ENCODE measurements at regions not wholly inside any gene's neighbourhood (a gene's known extent, or its start where the extent isn't known, plus 50 kb on each side); places are given as distances from the start of the nearest gene placed in this dataset.

DNA sequence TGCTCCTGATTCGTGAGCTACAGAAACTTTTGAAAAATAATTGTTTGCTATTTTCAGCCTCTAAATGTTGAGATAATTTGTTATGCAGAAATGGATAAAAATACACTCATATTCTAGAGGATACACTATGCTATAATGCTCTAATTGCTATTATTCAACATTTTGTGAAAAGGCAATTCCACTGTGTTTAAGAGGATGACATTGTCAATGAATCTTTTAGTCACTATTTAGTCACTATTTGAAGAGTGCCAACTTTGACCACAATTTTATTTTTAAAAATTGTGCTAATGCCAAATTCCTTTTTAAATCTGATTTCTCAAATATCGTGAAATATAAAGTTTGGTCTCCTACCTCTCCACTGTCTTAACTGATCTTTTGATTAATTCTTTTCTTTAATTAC is 604.9 kb upstream of the KCNMB2 start:
- no peak for DNase-seq

DNA sequence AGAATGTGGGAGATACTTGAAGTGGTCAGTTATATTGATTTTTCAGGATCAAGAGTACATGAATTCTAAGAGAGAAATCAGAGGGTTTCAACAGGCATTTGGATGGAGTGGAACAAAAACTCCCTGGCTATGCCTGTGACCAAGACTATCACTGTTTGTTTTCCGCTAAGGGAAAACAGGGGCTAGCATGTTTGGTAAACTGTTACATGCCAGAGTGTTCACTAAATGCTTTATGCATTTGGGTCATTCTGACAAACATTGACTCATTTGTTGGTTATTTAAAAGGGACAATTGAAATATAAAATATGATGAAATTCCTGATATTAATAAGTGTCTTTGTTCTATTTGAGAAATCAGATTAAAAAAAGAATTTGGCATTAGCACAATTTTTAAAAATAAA is 603.9 kb upstream of the KCNMB2 start:
- DNase-seq, result no peak

DNA sequence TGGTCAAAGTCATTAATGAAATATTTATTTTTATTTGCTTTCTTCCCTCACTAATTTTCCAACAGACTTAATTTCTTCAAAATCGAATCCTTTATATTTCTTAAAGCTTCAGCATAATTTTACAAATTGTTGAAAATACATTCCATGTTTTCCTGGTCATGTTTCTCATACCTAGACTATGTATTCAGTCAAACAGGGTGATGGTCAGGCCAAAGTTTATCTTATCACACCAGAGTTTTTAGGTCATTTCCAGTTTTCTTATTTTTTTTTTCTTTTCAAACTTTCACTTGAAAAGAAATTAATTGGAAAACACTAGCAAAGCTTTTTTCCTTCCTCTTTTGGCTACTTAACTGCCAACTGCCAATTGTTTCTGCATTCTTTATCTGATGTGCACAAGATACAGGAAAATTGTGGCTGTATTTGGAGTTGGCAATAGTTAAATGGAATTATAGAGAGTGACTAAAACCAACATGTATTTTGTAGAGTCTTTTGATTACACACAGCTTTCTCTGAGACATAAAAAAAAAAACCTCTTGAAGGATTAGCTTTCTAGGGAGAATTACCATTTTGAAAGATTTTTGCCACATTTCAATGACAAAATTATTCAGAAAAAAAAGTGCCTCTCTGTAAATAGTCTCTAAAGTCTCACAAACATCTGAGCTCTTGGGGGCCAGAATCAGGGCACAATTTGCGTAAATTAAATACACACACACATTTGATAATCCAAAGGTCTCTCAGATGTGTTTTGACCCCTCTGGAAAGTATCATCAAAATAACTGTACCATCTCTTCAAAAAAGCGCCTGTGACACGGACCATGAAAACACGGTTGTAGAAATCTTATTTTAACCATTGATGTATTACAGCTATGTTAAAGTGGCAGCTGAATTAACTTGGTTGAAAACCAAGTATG is 603.2 kb upstream of the KCNMB2 start:
- DNase-seq, result no peak

DNA sequence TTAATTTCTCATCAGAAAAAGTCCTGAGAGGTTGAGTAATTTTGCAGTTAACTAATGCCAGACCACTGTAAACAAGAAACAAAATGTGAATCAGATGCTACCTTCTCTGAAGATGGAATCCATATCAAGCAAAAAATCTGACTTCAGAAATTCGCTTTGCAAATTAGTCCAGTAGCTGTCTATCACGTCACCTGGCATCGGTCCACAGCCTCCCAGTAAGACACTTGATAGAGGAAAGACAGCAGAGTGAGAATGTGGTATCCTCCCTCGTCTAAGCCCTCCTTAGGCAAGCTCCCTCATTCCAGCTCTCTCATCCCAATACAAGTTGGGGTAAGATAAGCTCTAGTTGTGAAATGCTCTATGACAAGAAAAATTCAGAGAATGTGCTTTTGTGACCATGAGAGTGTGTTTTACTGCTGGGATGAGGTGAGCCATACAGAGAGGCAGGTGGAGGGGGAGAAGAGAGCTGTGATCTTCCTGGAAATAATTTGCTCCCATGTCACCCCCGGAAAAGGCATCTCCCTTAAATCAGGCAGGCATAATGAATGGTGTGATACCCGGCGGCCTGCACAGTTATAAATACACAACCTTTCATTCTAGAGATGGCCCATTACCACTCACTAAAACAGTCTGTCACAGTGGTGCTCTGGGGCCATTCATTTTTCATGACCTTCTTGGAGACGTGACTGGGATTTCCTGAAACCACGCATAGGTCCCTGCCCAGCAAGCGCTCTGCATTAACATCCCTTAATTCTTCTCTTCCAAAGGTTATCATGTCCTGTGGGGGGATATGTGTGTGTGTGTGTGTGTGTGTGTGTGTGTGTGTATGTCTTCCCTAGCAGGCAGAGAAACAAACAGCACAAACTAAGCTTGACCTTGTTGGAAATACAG is 602.0 kb upstream of the KCNMB2 start:
- no peak for DNase-seq

DNA sequence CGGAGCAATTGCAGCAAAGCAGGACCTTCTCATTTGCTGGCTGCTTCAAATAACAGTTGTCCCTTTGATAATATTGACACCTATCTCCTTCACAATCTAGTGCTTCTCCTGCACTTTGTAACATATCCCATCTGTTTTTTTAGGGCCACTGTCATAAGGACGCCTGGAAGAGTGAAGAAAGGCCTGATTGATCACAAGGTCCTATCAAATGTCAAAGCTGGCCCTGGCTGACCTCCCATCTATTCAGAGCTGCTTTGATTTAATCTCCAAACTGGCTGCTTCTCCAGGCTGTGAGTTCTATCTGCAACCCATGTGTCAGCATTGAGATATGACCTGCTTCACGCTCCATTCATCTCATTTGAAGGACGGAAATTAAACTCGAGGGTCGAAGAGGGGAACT is 601.2 kb upstream of the KCNMB2 start:
- DNase-seq, result no peak

DNA sequence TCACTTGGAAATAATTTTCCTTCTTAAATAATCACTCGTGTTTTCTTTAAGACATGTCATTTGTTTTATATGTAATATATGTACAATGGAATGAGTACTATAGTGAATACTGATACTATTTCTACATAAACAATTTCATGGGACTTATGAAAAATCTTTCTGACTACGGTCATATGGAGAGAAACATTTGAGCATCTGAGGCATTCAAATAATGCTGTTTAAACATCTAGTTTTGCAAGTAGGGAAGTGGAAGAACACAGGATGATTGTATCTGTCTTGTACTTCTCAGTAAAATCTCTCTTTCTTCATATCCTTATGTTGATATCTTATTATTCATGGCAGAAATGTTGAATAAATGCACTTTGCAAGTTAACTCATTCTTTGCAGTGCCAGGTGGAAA is 599.5 kb upstream of the KCNMB2 start:
- DNase-seq, result no peak

DNA sequence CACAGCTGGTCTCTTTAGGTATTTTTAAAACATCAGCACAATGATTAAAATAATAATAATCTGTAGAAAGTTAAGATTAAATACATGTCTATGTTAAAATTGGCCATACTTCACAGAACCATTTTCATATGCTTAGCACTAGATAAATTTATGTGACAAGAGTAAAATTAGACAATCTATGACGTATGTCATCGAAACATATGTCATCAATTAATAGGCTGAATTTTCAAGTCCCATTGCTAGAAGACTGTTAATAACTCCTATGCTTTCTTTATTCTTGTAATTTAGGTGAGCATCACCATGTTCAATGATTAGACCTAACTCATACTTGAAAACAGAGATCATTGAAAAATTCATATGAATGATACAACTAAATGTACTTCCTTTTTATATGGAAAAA is 593.3 kb upstream of the KCNMB2 start:
- DNase-seq, result no peak

DNA sequence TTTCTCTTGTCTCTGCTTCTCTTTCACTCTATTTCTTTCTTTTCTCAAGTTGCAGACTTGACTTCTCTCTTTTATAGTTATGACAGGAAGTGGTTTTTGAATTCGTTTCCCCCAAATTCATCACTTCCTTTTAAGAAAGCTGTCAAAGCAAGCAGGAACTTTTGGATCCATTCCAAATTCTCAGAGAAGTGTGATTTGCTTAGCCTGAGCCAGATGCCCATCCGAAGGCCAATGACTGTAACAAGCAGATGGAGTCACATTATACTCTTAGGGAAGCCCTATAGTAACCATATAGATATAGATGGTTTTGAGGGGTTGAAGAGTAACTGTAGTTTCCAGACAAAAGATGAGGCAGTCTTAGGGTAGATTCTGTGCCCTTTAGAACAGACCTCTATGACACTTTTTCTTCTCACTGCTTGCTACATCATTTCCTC is 592.0 kb upstream of the KCNMB2 start:
- peak; percentile 77 for DNase-seq

DNA sequence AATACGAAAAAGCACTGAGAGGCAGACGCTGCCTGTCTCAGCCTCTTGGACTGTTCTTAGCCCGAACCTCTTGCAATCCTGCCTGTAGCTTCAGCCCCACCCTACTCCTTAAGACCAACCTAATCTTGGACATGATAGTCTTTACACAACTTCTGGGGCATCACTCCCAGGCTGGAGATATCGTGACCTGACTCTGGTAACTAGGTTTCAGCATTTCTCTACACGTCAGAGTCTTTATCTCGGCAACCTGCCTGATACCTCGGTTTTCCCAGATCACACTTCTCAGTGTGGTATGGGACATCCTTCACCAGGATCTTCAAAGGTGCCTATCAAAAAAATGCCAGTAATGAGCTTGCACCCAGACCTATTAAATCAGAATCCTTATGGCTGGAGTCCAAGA is 590.2 kb upstream of the KCNMB2 start:
- no peak for DNase-seq

DNA sequence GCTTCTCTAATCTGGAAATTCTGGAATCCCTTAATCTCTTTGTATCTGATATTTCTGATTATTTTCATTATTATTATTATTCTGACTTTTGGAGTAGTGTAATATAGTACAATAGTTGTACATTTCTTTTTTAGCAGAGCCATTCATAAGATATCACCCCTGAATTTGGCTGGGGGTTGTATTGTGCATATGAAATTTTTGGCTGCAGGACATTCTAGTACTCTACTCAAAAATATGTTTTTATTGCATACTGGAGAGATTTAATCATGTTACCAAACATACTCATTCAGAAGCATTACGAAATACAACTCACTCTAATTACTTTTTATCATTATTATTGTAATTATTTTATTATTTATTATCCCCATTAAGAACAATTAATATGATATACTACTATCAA is 589.7 kb upstream of the KCNMB2 start:
- DNase-seq, result no peak

DNA sequence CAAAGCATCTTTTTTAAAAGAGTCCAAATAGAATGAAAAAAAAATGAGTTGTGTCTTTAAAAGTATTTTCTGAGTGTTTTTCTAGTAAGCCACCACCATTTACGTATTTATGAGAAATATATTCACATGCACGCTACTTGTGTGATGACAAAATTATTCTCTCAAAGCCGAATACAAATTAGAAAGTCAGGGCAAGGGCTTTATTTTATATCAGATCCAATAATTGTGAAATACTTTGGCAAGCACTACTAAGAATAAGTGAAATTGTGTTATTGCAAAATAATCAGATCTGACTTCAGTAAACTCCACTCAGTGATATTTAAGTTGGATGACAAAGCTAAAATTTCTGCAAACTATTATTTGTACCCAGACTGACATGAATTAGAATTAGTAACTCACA is 589.3 kb upstream of the KCNMB2 start:
- DNase-seq, result peak; percentile 33

DNA sequence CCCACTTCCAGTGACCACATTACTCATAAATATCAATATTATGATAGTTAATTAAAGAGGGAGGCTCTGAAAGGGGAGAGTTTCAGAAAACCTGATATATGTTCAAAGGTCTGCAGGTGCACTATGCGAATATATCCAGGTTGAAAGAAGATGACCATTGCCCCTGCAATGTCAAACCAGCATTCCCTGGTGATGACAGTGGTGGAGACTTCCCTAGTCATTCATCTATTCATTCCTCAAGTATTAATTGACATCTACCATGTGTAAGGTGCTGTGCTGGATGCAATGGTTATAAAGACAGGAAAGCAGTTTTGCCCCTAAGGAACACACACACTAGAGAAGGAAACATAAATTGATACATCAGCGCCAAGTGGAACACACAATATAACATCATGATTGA is 588.3 kb upstream of the KCNMB2 start:
- DNase-seq, result no peak

DNA sequence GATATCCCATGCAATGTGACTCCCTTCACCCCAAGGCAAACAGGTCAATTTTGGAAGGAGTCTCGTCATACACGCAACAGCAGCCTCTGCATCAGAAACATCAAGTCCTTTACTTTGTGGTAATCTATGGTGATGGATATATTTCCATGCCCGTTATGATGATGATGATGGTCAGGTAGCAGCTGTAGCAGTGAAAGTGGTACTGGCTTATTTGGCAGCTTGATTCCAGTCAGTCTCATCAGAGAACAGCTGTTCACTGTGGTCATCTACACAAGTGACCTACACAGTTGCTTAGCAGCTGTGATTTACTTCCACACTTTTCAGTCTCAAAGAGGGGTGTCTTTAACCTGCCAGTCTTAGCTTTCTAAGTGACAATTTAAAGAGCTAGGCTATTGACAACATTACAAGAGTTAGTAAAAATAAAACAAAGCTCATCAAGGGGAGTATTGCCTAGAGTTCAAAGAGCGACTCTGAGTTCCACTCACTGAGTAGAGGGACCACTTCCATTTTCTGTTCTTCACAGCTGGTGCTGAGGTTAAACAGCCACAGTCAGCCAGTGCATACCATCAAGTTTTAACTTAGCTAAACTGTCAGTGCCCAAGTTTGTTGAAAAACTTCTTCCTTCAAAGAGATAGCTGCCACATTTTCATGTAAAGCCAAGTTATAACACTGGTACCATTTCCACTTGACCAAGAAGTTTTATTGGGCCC is 587.4 kb upstream of the KCNMB2 start:
- DNase-seq, result no peak

DNA sequence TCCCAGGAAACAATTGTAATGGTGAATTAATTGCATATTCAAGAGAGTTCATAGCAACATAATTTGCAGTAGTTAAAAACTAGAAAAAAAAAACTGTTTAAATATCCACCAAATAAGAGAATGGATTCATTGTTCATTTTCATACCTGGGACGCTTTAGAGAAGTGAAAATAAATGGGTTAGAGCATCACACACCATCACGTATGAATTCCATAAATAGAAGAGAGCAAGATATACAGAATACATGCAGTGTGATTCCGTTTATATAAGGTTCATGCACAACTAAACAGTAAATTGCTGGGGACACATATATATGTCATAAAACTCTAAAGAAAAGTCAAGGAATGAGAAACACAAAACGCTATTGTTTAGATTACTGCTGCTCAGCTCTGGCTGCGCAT is 577.0 kb upstream of the KCNMB2 start:
- DNase-seq, result no peak

DNA sequence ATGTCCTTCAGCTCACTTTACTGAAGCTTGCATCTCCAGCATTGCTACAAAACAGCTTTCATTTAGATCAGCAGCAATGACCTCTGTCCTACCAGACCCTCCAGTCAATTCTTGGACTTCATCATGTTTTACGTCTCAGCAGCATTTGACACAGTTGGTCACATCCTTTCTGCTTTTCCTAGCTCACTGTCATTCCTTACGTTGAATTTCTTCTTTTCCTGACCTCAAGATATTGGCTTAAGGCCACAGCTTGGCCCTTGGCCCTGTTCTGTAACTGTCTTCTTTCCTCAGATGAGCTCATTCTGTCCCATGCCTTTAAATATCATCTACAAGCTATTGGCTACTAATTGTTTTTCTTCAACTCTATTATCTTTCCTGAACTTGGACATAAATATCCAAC is 576.2 kb upstream of the KCNMB2 start:
- no peak for DNase-seq

DNA sequence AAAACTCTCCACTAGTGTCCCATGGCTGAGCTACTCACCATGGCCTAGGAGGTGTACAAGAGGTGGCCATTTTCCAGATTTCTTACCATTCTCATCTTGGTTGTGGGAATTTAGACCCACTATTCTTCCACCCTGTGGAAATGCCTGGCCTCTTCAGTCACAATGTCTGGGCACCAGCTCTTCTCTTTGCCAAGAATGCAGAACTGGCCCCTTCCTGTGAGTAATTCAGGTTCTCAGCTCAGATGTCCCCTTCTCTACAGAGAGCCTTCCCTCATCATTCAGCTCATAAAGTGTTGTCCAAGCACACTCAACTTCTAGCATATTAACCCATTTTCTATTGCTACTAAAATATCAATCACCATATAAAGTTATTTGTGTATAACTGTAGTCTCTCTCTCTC is 575.5 kb upstream of the KCNMB2 start:
- peak; percentile 13 for DNase-seq

DNA sequence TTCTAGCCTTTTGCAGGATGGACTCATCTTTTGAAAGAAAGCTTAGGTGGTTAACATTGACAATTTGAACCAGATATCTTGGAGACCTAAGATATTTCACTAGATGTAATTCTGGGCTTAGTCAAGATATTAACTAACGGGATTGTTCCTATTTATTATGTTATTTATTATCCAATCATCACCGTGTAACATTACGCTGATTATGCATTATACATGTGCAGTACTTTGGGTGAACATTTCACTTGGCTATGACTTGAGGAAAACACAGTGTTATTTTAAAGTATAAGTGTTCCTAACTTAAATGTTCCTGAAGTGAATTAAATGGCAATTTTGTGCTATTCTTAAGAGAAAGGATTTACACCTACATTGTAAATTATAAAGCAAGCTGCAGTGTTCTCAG is 574.5 kb upstream of the KCNMB2 start:
- no peak for DNase-seq

DNA sequence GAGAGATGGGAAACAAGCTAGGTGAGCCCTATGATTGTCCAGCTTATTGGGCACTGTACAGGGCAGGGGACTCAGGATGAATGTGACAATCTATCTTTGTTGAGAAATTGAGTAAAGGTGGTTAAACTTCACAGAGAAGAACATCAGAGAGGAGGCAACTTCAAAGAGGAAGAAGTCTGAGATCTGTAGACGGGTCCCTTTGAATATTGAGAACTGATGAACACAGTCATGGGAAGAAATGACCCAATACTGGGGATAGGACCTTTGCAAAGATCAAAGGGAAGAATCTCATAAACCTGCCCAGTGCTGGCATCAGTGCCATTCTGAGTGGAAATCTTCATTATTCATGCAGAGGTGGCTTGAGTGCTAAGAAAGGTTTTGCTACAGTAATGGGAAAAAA is 569.7 kb upstream of the KCNMB2 start:
- no peak for DNase-seq

DNA sequence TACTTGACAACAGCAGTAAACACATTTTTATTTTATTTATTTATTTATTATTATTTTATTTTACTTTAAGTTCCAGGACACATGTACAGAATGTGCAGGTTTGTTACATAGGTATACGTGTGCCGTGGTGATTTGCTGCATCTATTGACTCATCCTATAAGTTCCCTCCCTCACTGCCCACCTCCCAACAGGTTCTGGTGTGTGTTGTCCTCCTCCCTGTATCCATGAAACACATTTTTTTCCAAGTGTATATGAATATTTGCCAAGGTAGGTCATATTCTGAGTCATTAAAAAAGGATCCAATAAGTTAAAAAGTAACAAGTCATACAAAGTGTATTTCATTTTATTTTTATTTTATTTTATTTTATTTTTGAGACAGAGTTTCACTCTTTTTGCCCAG is 567.3 kb upstream of the KCNMB2 start:
- no peak for DNase-seq

DNA sequence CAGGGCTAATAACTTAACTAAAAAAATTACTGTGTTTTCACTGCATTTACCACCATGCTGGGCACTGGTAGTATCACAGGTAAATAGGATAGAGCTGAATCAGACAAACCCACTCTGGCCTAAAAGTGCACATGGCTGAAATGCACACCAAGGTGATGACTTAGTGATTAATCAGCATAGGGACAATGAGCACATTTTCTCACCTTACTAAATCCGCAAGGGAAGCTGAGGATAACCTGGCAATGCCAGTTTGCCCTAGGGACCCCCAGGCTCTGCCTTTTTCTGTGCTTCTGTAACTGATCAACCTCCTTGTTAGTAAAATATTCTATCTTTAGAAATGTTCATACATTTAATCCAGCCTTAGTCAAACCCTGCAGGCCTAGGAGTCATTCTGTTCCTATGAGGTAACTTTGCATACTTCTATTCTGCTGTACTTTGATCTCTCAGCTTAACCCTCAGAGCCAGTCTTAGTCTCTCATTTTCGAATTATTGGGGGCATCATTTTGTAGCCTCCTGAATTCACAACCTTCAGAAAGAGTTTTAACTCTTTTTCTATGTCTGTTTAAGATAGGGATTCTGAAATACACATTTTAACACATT is 562.9 kb upstream of the KCNMB2 start:
- no peak for DNase-seq

DNA sequence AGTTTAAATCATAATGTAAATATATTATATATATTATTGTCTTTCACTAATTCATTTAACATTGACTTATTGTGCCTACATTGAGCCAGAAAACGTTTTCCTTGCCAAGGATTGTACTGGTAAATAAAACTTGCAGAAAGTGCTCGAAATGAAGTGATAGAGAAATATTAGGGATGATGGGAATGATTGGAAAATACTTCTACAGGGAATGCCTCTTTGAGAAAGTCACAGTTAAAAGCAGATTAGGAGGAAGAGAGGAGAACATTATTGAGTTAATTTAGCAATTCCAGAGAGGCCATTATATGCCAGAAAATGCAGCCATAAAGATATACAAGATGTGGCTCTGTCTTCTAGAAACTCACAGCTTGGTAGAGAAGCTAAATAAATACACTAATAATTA is 560.0 kb upstream of the KCNMB2 start:
- no peak for DNase-seq

DNA sequence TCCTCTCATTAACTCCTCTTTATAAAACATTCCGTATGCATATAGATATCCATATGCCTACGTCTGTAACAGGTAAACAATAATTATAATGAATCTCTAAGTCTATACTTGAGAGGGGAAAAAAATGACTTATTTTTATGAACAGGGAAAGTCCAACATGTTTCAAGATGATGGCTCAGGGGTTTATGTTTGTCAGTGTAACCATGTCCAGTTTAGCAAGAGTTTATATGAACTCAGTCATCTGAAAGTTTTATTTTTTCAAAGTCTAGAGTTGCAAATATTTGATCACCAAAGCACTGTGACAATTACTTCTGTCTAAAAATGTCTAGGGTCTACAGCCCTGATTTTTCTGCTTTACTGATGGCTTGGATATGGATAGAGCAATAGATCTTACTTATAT is 559.4 kb upstream of the KCNMB2 start:
- DNase-seq, result peak; percentile 28
